ENCODE measurements at regions not wholly inside any gene's neighbourhood (a gene's known extent, or its start where the extent isn't known, plus 50 kb on each side); places are given as distances from the start of the nearest gene placed in this dataset.
A peak's percentile ranks its signal among the peaks of the same experiment; 100 is the strongest.

GRCh38 chr21:39085843-39086405 lies 97.3 kb downstream of the PSMG1 start:
- WGBS, 2 donors: 82 to 83% methylated on average over 6 of the region's 6 CpGs
- peaks cover 11% of the 10 kb centered on the region for H3K4me1 ChIP-seq
- intact Hi-C loops (cut with DNase I): no loop called here
- H3K27me3 ChIP-seq: no peaks in the 10 kb centered on the region
- H3K27ac ChIP-seq: no peak overlapping the region
- no peak for ATAC-seq
- H3K9me3 ChIP-seq: no peaks in the 10 kb centered on the region
- DNase-seq: no peak
- TF ChIP-seq CTCF (IDR thresholded peaks at IDR 0.05): no peak
- TF ChIP-seq POLR2A (IDR thresholded peaks at IDR 0.05): no peak
- no peak overlapping the region for H3K4me3 ChIP-seq
- no peaks in the 10 kb centered on the region for H3K36me3 ChIP-seq (replicated peaks in 1 of 2; ENCODE audit: insufficient read depth in 1 of 2, low read depth in 2 of 2)

- TF ChIP-seq POLR2A (IDR thresholded peaks at IDR 0.05) (no peak), CTCF (IDR thresholded peaks at IDR 0.05) (no peak)
- H3K27me3 ChIP-seq: no peaks in the 10 kb centered on the region
- H3K4me1 ChIP-seq: peaks cover 11% of the 10 kb centered on the region
- ATAC-seq (no peak), DNase-seq (no peak)
- no peaks in the 10 kb centered on the region for H3K36me3 ChIP-seq (replicated peaks in 1 of 2; ENCODE audit: insufficient read depth in 1 of 2, low read depth in 2 of 2)
- intact Hi-C loops (cut with DNase I): no loop called here
- no peaks in the 10 kb centered on the region for H3K9me3 ChIP-seq
- WGBS, 2 donors: 59 to 61% methylated on average over 4 to 5 of the region's 5 CpGs
- H3K4me3 ChIP-seq: no peak overlapping the region
- no peak overlapping the region for H3K27ac ChIP-seq
Measured at GRCh38 chr21:39084979-39085729, 98.1 kb downstream of the PSMG1 start.

- 56 to 70% methylated on average over 1 to 4 of the region's 4 CpGs for WGBS, 2 donors
- no peaks in the 10 kb centered on the region for H3K36me3 ChIP-seq (replicated peaks in 1 of 2; ENCODE audit: insufficient read depth in 1 of 2, low read depth in 2 of 2)
- no peaks in the 10 kb centered on the region for H3K9me3 ChIP-seq
- no peaks in the 10 kb centered on the region for H3K27me3 ChIP-seq
- DNase-seq (no peak), ATAC-seq (no peak)
- peaks cover 11% of the 10 kb centered on the region for H3K4me1 ChIP-seq
- no peak overlapping the region for H3K4me3 ChIP-seq
- no peak overlapping the region for H3K27ac ChIP-seq
- intact Hi-C loops (cut with DNase I): no loop called here
- TF ChIP-seq POLR2A (IDR thresholded peaks at IDR 0.05): no peak
- TF ChIP-seq CTCF (IDR thresholded peaks at IDR 0.05): no peak
Measured at GRCh38 chr21:39084073-39084472, 99.2 kb downstream of the PSMG1 start.

GRCh38 chr21:39083377-39084008 lies 99.8 kb downstream of the PSMG1 start:
- no peaks in the 10 kb centered on the region for H3K9me3 ChIP-seq
- H3K27me3 ChIP-seq: no peaks in the 10 kb centered on the region
- TF ChIP-seq CTCF (IDR thresholded peaks at IDR 0.05) (no peak), POLR2A (IDR thresholded peaks at IDR 0.05) (no peak)
- 36 to 67% methylated on average over 11 of the region's 11 CpGs for WGBS, 2 donors
- no peaks in the 10 kb centered on the region for H3K36me3 ChIP-seq (replicated peaks in 1 of 2; ENCODE audit: insufficient read depth in 1 of 2, low read depth in 2 of 2)
- intact Hi-C loops (cut with DNase I): no loop called here
- H3K4me1 ChIP-seq: peaks cover 11% of the 10 kb centered on the region
- no peak overlapping the region for H3K4me3 ChIP-seq
- DNase-seq (no peak), ATAC-seq (peak; percentile 27)
- no peak overlapping the region for H3K27ac ChIP-seq

Data from body of pancreas (tissue), 4 donors.